IPS DF 6.9 (cell line): ENCODE measurements at regions not wholly inside any gene's neighbourhood (a gene's known extent, or its start where the extent isn't known, plus 50 kb on each side); places are given as distances from the start of the nearest gene placed in this dataset.

Source experiments
- DNase-seq: peaks from one replicate; pipeline ENCODE4 v3.0.0-alpha.2; 2013; ENCODE audit warnings: low read depth, low spot score
- H3K27ac ChIP-seq: one replicate; pipeline ENCODE4 v1.5.1; 2013; ENCODE audit warnings: low read length, control low read depth
- H3K27me3 ChIP-seq: 2 replicates; pipeline ENCODE4 v1.6.1; 2013; ENCODE audit warnings: mild to moderate bottlenecking, low read length; ENCODE audit not compliant: control insufficient read depth, insufficient read depth
- H3K36me3 ChIP-seq: 2 replicates; pipeline ENCODE4 v1.6.1; 2013; ENCODE audit warnings: low read length; ENCODE audit not compliant: control insufficient read depth, insufficient read depth
- H3K4me1 ChIP-seq: 2 replicates; pipeline ENCODE4 v1.6.1; 2013; ENCODE audit warnings: low read length; ENCODE audit not compliant: control insufficient read depth, insufficient read depth
- H3K4me3 ChIP-seq: 2 replicates; pipeline ENCODE4 v1.5.1; 2013; ENCODE audit warnings: mild to moderate bottlenecking, low read length
- H3K9me3 ChIP-seq: 2 replicates; pipeline ENCODE4 v1.6.1; 2013; ENCODE audit warnings: low read length, inconsistent platforms; ENCODE audit not compliant: control insufficient read depth, insufficient read depth
- WGBS: extraction: QIAGEN DNeasy Blood & Tissue Kit; methylation state at CpG from one replicate; pipeline ENCODE4 v1.1.7; 2013; ENCODE audit warnings: mixed read lengths, missing lambda C conversion rate; ENCODE audit not compliant: insufficient read length, insufficient coverage; 5-methylcytosine and 5-hydroxymethylcytosine counted together

- Histone ChIP-seq H3K4me3 (no peak overlapping the region), H3K4me1 (no peaks in the 10 kb centered on the region), H3K9me3 (no peaks in the 10 kb centered on the region), H3K27me3 (no peaks in the 10 kb centered on the region), H3K27ac (no peak overlapping the region), H3K36me3 (no peaks in the 10 kb centered on the region)
- no CpG with 5 or more reads among the region's 5 CpGs for WGBS
- DNase-seq = no peak
Observed at GRCh38 chr7:22008087-22008486, 62.4 kb upstream of the CDCA7L start.

DNA sequence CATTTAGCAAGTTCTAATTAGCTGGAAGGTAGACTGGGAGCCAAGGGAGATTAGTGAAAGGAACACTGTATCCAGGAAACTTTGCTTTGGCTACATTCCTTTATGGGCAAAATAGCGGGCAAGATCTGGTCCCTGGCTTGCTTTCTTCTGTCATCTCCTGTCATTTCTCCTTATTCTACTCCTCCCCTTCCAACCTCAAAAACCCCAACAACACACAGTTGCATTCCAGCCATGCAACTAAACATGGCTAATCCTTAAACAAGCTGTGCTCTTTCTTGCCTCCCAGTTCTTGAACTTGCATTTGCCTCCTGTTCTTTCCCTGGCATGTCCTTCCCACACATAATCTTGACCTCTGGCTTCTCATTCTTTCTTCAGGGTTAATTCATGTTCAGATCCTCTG is 59.5 kb upstream of the CDCA7L start:
- WGBS = no CpG with 5 or more reads among the region's 1 CpG
- no peaks in the 10 kb centered on the region for H3K4me1 ChIP-seq
- H3K27ac ChIP-seq = no peak overlapping the region
- H3K4me3 ChIP-seq = no peak overlapping the region
- no peaks in the 10 kb centered on the region for H3K36me3 ChIP-seq
- DNase-seq = no peak
- H3K9me3 ChIP-seq = no peaks in the 10 kb centered on the region
- no peaks in the 10 kb centered on the region for H3K27me3 ChIP-seq

DNA sequence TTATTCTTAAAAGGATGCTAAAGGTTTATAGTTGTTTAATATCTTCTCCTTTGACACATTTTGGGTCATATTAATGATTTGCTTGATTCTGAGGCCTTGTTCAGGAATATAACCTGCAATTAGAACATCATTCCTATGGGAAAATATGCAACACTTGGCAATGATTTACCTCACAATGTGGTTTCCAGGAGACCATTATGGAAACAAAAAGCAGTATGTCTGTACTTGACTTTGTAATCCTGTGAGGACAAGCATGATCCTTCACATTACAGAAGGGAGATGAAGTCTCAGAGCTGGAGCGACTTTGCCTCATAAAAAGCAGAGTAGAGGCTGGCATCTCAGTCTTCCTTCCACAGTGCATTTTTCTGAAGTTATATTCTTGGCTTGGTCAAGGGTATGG is 57.0 kb upstream of the CDCA7L start:
- H3K4me3 ChIP-seq = no peak overlapping the region
- no peak overlapping the region for H3K27ac ChIP-seq
- H3K9me3 ChIP-seq = no peaks in the 10 kb centered on the region
- no peak for DNase-seq
- H3K4me1 ChIP-seq = no peaks in the 10 kb centered on the region
- no peaks in the 10 kb centered on the region for H3K27me3 ChIP-seq
- no peaks in the 10 kb centered on the region for H3K36me3 ChIP-seq
- WGBS = no CpG with 5 or more reads among the region's 1 CpG

- H3K27ac ChIP-seq = no peak overlapping the region
- no CpG with 5 or more reads among the region's 8 CpGs for WGBS
- H3K9me3 ChIP-seq = no peaks in the 10 kb centered on the region
- no peaks in the 10 kb centered on the region for H3K36me3 ChIP-seq
- H3K27me3 ChIP-seq = no peaks in the 10 kb centered on the region
- no peak overlapping the region for H3K4me3 ChIP-seq
- DNase-seq = peak; percentile 11
- no peaks in the 10 kb centered on the region for H3K4me1 ChIP-seq
Observed at GRCh38 chr7:22001345-22002004, 55.8 kb upstream of the CDCA7L start.

GRCh38 chr7:21999896-22000295 is 54.2 kb upstream of the CDCA7L start:
- H3K27me3 ChIP-seq = no peaks in the 10 kb centered on the region
- no peak overlapping the region for H3K4me3 ChIP-seq
- H3K36me3 ChIP-seq = no peaks in the 10 kb centered on the region
- no CpG with 5 or more reads among the region's 6 CpGs for WGBS
- no peak for DNase-seq
- no peaks in the 10 kb centered on the region for H3K4me1 ChIP-seq
- H3K27ac ChIP-seq = no peak overlapping the region
- H3K9me3 ChIP-seq = no peaks in the 10 kb centered on the region

DNA sequence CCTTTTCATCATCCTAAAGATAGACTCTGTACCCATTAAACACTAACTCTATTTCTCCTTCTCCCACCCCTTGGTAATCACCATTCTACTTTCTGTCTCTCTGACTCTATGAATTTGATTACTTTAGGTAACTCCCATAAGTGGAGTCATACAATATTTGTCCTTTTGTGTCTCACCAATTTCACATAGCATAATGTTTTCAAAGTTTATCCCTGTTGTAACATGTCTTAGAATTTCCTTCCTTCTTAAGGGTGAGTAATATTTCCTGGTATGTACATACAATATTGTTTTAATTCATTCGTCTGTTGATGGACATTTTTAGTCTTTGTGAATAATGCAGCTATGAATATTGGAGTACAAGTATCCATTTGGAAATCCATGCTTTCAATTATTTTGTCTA is 50.9 kb upstream of the CDCA7L start:
- WGBS = no CpG with 5 or more reads among the region's 1 CpG
- Histone ChIP-seq H3K27me3 (no peaks in the 10 kb centered on the region), H3K27ac (no peak overlapping the region), H3K9me3 (no peaks in the 10 kb centered on the region; the same call in 1 of the 2 replicates), H3K4me1 (no peaks in the 10 kb centered on the region), H3K4me3 (no peak overlapping the region), H3K36me3 (no peaks in the 10 kb centered on the region)
- DNase-seq = no peak
